ENCODE measurements at regions not wholly inside any gene's neighbourhood (a gene's known extent, or its start where the extent isn't known, plus 50 kb on each side); places are given as distances from the start of the nearest gene placed in this dataset.

- TF ChIP-seq CTCF (IDR thresholded peaks at IDR 0.05): no peak
- TF ChIP-seq POLR2A (IDR thresholded peaks at IDR 0.05): no peak
Observed at GRCh38 chr13:106029676-106030290, 505.7 kb downstream of the EFNB2 start.

Data from right lobe of liver (tissue), 4 donors.